Endothelial cell (in vitro differentiated cells): ENCODE measurements at regions not wholly inside any gene's neighbourhood (a gene's known extent, or its start where the extent isn't known, plus 50 kb on each side); places are given as distances from the start of the nearest gene placed in this dataset.

ENCODE experiments used
- DNase-seq: peaks from one replicate; pipeline ENCODE4 v3.0.0; 2021; ENCODE audit warnings: low spot score
- H3K27ac Mint-ChIP-seq: one replicate; pipeline ENCODE4 v1.8.0; 2021; ENCODE audit warnings: mixed read lengths, inconsistent platforms; ENCODE audit not compliant: unreplicated experiment
- H3K27me3 Mint-ChIP-seq: one replicate; pipeline ENCODE4 v1.8.0; 2021; ENCODE audit warnings: mild to moderate bottlenecking, moderate library complexity, mixed read lengths, inconsistent platforms; ENCODE audit not compliant: unreplicated experiment
- H3K36me3 Mint-ChIP-seq: one replicate; pipeline ENCODE4 v1.8.0; 2021; ENCODE audit warnings: mild to moderate bottlenecking, low read depth, mixed read lengths, inconsistent platforms; ENCODE audit not compliant: unreplicated experiment
- H3K4me1 Mint-ChIP-seq: one replicate; pipeline ENCODE4 v1.8.0; 2021; ENCODE audit warnings: mild to moderate bottlenecking, mixed read lengths, inconsistent platforms; ENCODE audit not compliant: unreplicated experiment
- H3K4me3 Mint-ChIP-seq: one replicate; pipeline ENCODE4 v1.8.0; 2021; ENCODE audit warnings: mild to moderate bottlenecking, mixed read lengths, inconsistent platforms; ENCODE audit not compliant: unreplicated experiment
- H3K9me3 Mint-ChIP-seq: one replicate; pipeline ENCODE4 v1.8.0; 2021; ENCODE audit warnings: mixed read lengths, inconsistent platforms; ENCODE audit not compliant: unreplicated experiment
- CTCF ChIP-seq: fragments of 200-600 bp; sonication (generic); IDR thresholded peaks from one replicate; pipeline ENCODE4 v1.5.0; 2021; ENCODE audit warnings: antibody characterized with exemption; ENCODE audit not compliant: unreplicated experiment

GRCh38 chr5:8528106-8528505 lies 659.2 kb downstream of the MTRR start:
- no peak for DNase-seq
- no peak overlapping the region for H3K27ac Mint-ChIP-seq
- no peak overlapping the region for H3K4me3 Mint-ChIP-seq
- H3K27me3 Mint-ChIP-seq = no peaks in the 10 kb centered on the region
- H3K9me3 Mint-ChIP-seq = no peaks in the 10 kb centered on the region
- TF ChIP-seq CTCF = no peak
- H3K4me1 Mint-ChIP-seq = no peaks in the 10 kb centered on the region
- H3K36me3 Mint-ChIP-seq = no peaks in the 10 kb centered on the region

GRCh38 chr5:8538821-8539220 lies 669.9 kb downstream of the MTRR start:
- Mint-ChIP-seq H3K36me3 (no peaks in the 10 kb centered on the region), H3K9me3 (no peaks in the 10 kb centered on the region), H3K27ac (no peak overlapping the region), H3K4me1 (no peaks in the 10 kb centered on the region), H3K27me3 (no peaks in the 10 kb centered on the region), H3K4me3 (no peak overlapping the region)
- TF ChIP-seq CTCF = no peak
- no peak for DNase-seq

GRCh38 chr5:8540317-8540716 lies 671.4 kb downstream of the MTRR start:
- H3K9me3 Mint-ChIP-seq = no peaks in the 10 kb centered on the region
- H3K27ac Mint-ChIP-seq = no peak overlapping the region
- H3K36me3 Mint-ChIP-seq = no peaks in the 10 kb centered on the region
- no peak for TF ChIP-seq CTCF
- H3K4me3 Mint-ChIP-seq = no peak overlapping the region
- H3K27me3 Mint-ChIP-seq = no peaks in the 10 kb centered on the region
- H3K4me1 Mint-ChIP-seq = no peaks in the 10 kb centered on the region
- no peak for DNase-seq

GRCh38 chr5:8550921-8551320 lies 682.0 kb downstream of the MTRR start:
- no peak for DNase-seq
- no peak for TF ChIP-seq CTCF
- no peaks in the 10 kb centered on the region for H3K27me3 Mint-ChIP-seq
- no peak overlapping the region for H3K27ac Mint-ChIP-seq
- H3K4me1 Mint-ChIP-seq = no peaks in the 10 kb centered on the region
- H3K36me3 Mint-ChIP-seq = no peaks in the 10 kb centered on the region
- no peak overlapping the region for H3K4me3 Mint-ChIP-seq
- H3K9me3 Mint-ChIP-seq = no peaks in the 10 kb centered on the region

GRCh38 chr5:8553364-8553763 lies 684.4 kb downstream of the MTRR start:
- no peaks in the 10 kb centered on the region for H3K4me1 Mint-ChIP-seq
- no peaks in the 10 kb centered on the region for H3K27me3 Mint-ChIP-seq
- no peaks in the 10 kb centered on the region for H3K36me3 Mint-ChIP-seq
- no peak for DNase-seq
- TF ChIP-seq CTCF = no peak
- H3K9me3 Mint-ChIP-seq = no peaks in the 10 kb centered on the region
- no peak overlapping the region for H3K27ac Mint-ChIP-seq
- H3K4me3 Mint-ChIP-seq = no peak overlapping the region
